ENCODE measurements at regions not wholly inside any gene's neighbourhood (a gene's known extent, or its start where the extent isn't known, plus 50 kb on each side); places are given as distances from the start of the nearest gene placed in this dataset.

DNA sequence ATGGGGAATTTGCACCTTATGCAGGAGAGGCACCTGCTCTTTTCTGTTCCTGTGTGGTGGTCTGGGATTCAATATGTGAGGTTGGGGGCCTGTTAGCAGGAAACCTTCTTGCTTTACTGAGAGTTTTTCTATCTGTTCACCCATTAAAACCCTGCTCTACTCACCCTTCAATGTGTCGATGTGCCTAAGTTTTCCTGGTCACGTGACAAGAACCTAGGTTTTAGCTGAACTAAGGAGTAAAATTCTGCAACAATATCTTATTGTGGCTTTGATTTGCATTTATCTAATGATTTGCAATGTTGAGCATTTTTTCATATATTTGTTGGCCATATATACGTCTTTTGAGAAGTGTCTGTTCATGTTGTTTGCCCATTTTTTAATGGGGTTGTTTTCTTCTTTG, 979.9 kb downstream of the HACE1 start:
- H3K9ac ChIP-seq (ENCODE audit: low read length) = no peak overlapping the region
- H3K4me2 ChIP-seq (ENCODE audit: low read depth, low read length, poor library complexity, severe bottlenecking) = no peak overlapping the region
- TF ChIP-seq EZH2phosphoT487 (conservative IDR thresholded peaks at IDR 0.05; ENCODE audit: low read length) = no peak
- TF ChIP-seq, protein P1, sequence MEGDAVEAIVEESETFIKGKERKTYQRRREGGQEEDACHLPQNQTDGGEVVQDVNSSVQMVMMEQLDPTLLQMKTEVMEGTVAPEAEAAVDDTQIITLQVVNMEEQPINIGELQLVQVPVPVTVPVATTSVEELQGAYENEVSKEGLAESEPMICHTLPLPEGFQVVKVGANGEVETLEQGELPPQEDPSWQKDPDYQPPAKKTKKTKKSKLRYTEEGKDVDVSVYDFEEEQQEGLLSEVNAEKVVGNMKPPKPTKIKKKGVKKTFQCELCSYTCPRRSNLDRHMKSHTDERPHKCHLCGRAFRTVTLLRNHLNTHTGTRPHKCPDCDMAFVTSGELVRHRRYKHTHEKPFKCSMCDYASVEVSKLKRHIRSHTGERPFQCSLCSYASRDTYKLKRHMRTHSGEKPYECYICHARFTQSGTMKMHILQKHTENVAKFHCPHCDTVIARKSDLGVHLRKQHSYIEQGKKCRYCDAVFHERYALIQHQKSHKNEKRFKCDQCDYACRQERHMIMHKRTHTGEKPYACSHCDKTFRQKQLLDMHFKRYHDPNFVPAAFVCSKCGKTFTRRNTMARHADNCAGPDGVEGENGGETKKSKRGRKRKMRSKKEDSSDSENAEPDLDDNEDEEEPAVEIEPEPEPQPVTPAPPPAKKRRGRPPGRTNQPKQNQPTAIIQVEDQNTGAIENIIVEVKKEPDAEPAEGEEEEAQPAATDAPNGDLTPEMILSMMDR (IDR thresholded peaks at IDR 0.05; ENCODE audit: insufficient read depth, low read length, poor library complexity, severe bottlenecking) = no peak

DNA sequence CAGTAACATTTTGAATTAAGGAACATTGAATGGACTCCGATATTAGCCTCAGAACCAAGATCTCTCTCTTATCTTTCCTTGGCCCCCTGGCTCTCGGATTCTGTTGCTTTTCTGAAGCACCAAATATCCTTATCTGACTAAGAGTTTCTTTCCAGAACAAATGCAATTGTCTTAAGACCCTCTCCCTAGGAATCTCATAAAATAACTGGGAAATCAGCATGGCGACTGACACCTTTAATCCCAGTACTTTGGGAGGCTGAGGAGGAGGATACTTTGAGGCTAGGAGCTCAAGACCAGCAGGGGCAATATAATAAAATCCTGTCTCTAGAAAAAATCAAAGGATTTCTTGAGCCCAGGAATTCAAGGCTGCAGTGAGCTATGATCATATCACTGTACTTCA, 984.5 kb downstream of the HACE1 start:
- Histone ChIP-seq H3K36me3 (ENCODE audit: low read length) (no peaks in the 10 kb centered on the region), H3F3A (ENCODE audit: insufficient read depth) (no peaks in the 10 kb centered on the region), H3K27me3 (ENCODE audit: low read length) (no peaks in the 10 kb centered on the region), H3K79me2 (ENCODE audit: insufficient read depth, low read length) (no peaks in the 10 kb centered on the region), H3K9me2 (replicated peaks; ENCODE audit: insufficient read depth, low read length) (no peaks in the 10 kb centered on the region), H3K27ac (ENCODE audit: low read depth, low read length) (no peak overlapping the region), H4K20me1 (ENCODE audit: low read depth, low read length) (no peaks in the 10 kb centered on the region), H3K9ac (ENCODE audit: low read length) (no peak overlapping the region), H2AFZ (ENCODE audit: low read depth, low read length, severe bottlenecking) (no peak overlapping the region), H3K4me3 (ENCODE audit: insufficient read depth, low read length, poor library complexity, severe bottlenecking) (no peak overlapping the region), H3K4me2 (ENCODE audit: low read depth, low read length, poor library complexity, severe bottlenecking) (no peak overlapping the region), H3K9me3 (ENCODE audit: insufficient read depth, low read length) (no peaks in the 10 kb centered on the region)
- no peak for TF ChIP-seq EZH2phosphoT487 (conservative IDR thresholded peaks at IDR 0.05; ENCODE audit: low read length)
- TF ChIP-seq, protein P1 (IDR thresholded peaks at IDR 0.05; ENCODE audit: insufficient read depth, low read length, poor library complexity, severe bottlenecking) = no peak

More for the DNA sequence above, 979.9 kb downstream of the HACE1 start:
- Histone ChIP-seq H3K9me3 (ENCODE audit: insufficient read depth, low read length) (no peaks in the 10 kb centered on the region), H4K20me1 (ENCODE audit: low read depth, low read length) (no peaks in the 10 kb centered on the region), H3K79me2 (ENCODE audit: insufficient read depth, low read length) (no peaks in the 10 kb centered on the region), H3K27ac (ENCODE audit: low read depth, low read length) (no peak overlapping the region), H3K9me2 (replicated peaks; ENCODE audit: insufficient read depth, low read length) (no peaks in the 10 kb centered on the region), H3K27me3 (ENCODE audit: low read length) (no peaks in the 10 kb centered on the region), H3K36me3 (ENCODE audit: low read length) (no peaks in the 10 kb centered on the region), H3F3A (ENCODE audit: insufficient read depth) (no peaks in the 10 kb centered on the region), H3K4me3 (ENCODE audit: insufficient read depth, low read length, poor library complexity, severe bottlenecking) (no peak overlapping the region), H2AFZ (ENCODE audit: low read depth, low read length, severe bottlenecking) (no peak overlapping the region)

DNA sequence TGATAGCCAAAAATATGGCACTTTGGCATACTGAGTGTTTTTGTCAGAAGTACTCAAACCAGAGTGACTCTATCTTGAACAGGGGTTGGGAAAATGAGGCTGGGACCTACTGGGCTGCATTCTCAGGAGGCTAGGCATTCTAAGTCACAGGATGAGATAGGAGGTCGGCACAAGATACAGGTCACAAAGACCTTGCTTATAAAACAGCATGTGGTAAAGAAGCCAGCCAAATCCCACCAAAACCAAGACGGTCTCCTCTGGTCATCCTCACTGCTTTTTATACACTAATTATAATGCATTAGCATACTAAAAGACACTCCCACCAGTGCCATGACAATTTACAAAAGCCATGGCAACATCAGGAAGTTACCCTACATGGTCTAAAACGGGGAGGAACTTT, 985.1 kb downstream of the HACE1 start:
- H3K9me2 ChIP-seq (replicated peaks; ENCODE audit: insufficient read depth, low read length) = no peaks in the 10 kb centered on the region
- H3K4me2 ChIP-seq (ENCODE audit: low read depth, low read length, poor library complexity, severe bottlenecking) = no peak overlapping the region
- no peaks in the 10 kb centered on the region for H3K36me3 ChIP-seq (ENCODE audit: low read length)
- H3K9me3 ChIP-seq (ENCODE audit: insufficient read depth, low read length) = no peaks in the 10 kb centered on the region
- no peak overlapping the region for H3K4me3 ChIP-seq (ENCODE audit: insufficient read depth, low read length, poor library complexity, severe bottlenecking)
- H4K20me1 ChIP-seq (ENCODE audit: low read depth, low read length) = no peaks in the 10 kb centered on the region
- no peaks in the 10 kb centered on the region for H3K79me2 ChIP-seq (ENCODE audit: insufficient read depth, low read length)
- TF ChIP-seq, protein P1 (IDR thresholded peaks at IDR 0.05; ENCODE audit: insufficient read depth, low read length, poor library complexity, severe bottlenecking) = no peak
- no peak for TF ChIP-seq EZH2phosphoT487 (conservative IDR thresholded peaks at IDR 0.05; ENCODE audit: low read length)
- H3K27me3 ChIP-seq (ENCODE audit: low read length) = no peaks in the 10 kb centered on the region
- no peak overlapping the region for H2AFZ ChIP-seq (ENCODE audit: low read depth, low read length, severe bottlenecking)
- H3K9ac ChIP-seq (ENCODE audit: low read length) = no peak overlapping the region
- H3K27ac ChIP-seq (ENCODE audit: low read depth, low read length) = no peak overlapping the region
- H3F3A ChIP-seq (ENCODE audit: insufficient read depth) = no peaks in the 10 kb centered on the region
